HEK293 (cell line): ENCODE measurements at regions not wholly inside any gene's neighbourhood (a gene's known extent, or its start where the extent isn't known, plus 50 kb on each side); places are given as distances from the start of the nearest gene placed in this dataset.

Experiments used
- CTCF ChIA-PET: fragments of 350-600 bp; formaldehyde crosslinking; extraction: SDS; loops from one replicate; lab custom pipeline; 2021; ENCODE audit warnings: antibody characterized with exemption; lab: Yijun Ruan, JAX
- POLR2A ChIA-PET: fragments of 300-600 bp; formaldehyde crosslinking; extraction: SDS; loops from one replicate; lab custom pipeline; 2020; ENCODE audit warnings: antibody characterized with exemption, inconsistent platforms; lab: Yijun Ruan, JAX
- H3K27ac ChIP-seq: fragments of 200-500 bp; sonication (Bioruptor generic); 2 replicates; pipeline ENCODE4 v1.5.1; 2014; ENCODE audit warnings: low read depth, low read length, control low read depth, inconsistent platforms; ENCODE audit errors: extremely low read depth
- H3K36me3 ChIP-seq, 2 experiments: fragments of 200-500 bp in 1 of 2; sonication (Bioruptor generic) in 1 of 2; 1 replicate in 1 of 2; 2 replicates in 1 of 2; pipeline ENCODE4 v1.5.1; 2014 to 2017; ENCODE audit warnings: inconsistent platforms in 2 of 2, low read length in 2 of 2; ENCODE audit not compliant: control insufficient read depth in 2 of 2, insufficient read depth in 1 of 2
- H3K4me1 ChIP-seq: fragments of 200-500 bp; sonication (Bioruptor generic); 2 replicates; pipeline ENCODE4 v1.5.1; 2014; ENCODE audit warnings: mild to moderate bottlenecking, low read length, inconsistent platforms; ENCODE audit not compliant: control insufficient read depth, insufficient read depth
- H3K4me3 ChIP-seq: 2 replicates; pipeline ENCODE4 v1.5.1; 2011; ENCODE audit warnings: low read depth, mild to moderate bottlenecking, control low read depth, low read length, moderate library complexity
- H3K9me3 ChIP-seq: fragments of 200-500 bp; sonication (Bioruptor generic); 2 replicates; pipeline ENCODE4 v1.5.1; 2014; ENCODE audit warnings: low read depth, low read length, inconsistent platforms; ENCODE audit not compliant: control insufficient read depth, insufficient read depth
- BCL6B ChIP-seq: fragments of 450-650 bp; formaldehyde crosslinking; IDR thresholded peaks from 2 replicates; pipeline ENCODE4 v1.5.1; 2017; ENCODE audit warnings: missing biosample characterization, missing genetic modification characterization
- EGR2 ChIP-seq: fragments of 450-650 bp; formaldehyde crosslinking; IDR thresholded peaks from 2 replicates; pipeline ENCODE4 v1.5.1; 2016; ENCODE audit warnings: low read depth, missing biosample characterization, missing genetic modification characterization
- HOXA7 ChIP-seq: sonication (generic); formaldehyde crosslinking; IDR thresholded peaks from 2 replicates; pipeline ENCODE4 v1.8.1; 2022; ENCODE audit warnings: missing genetic modification reagents, borderline replicate concordance
- ZBTB1 ChIP-seq: fragments of 450-650 bp; formaldehyde crosslinking; IDR thresholded peaks from 2 replicates; pipeline ENCODE4 v1.5.1; 2016; ENCODE audit warnings: missing biosample characterization, missing genetic modification characterization
- ZBTB8A ChIP-seq: fragments of 450-650 bp; formaldehyde crosslinking; IDR thresholded peaks from 2 replicates; pipeline ENCODE4 v1.5.1; 2016; ENCODE audit warnings: missing biosample characterization, missing genetic modification characterization
- ZFHX2 ChIP-seq: fragments of 450-650 bp; formaldehyde crosslinking; conservative IDR thresholded peaks from 2 replicates; pipeline ENCODE4 v1.5.1; 2016; ENCODE audit warnings: missing biosample characterization, missing genetic modification characterization
- ZFP37 ChIP-seq: fragments of 450-650 bp; formaldehyde crosslinking; IDR thresholded peaks from 2 replicates; pipeline ENCODE4 v1.5.1; 2016; ENCODE audit warnings: missing biosample characterization, missing genetic modification characterization
- ZNF157 ChIP-seq: fragments of 450-650 bp; formaldehyde crosslinking; IDR thresholded peaks from 2 replicates; pipeline ENCODE4 v1.5.1; 2016; ENCODE audit warnings: missing biosample characterization, missing genetic modification characterization
- ZNF175 ChIP-seq: fragments of 450-650 bp; formaldehyde crosslinking; IDR thresholded peaks from 2 replicates; pipeline ENCODE4 v1.5.1; 2016; ENCODE audit warnings: missing biosample characterization, missing genetic modification characterization
- ZNF184 ChIP-seq: fragments of 450-650 bp; IDR thresholded peaks from 2 replicates; pipeline ENCODE4 v1.5.1; 2018; ENCODE audit warnings: missing biosample characterization, mild to moderate bottlenecking, missing genetic modification characterization
- ZNF223 ChIP-seq: fragments of 450-650 bp; formaldehyde crosslinking; IDR thresholded peaks from 2 replicates; pipeline ENCODE4 v1.5.1; 2016; ENCODE audit warnings: missing biosample characterization, missing genetic modification characterization
- ZNF239 ChIP-seq: fragments of 450-650 bp; formaldehyde crosslinking; IDR thresholded peaks from 2 replicates; pipeline ENCODE4 v1.5.1; 2016; ENCODE audit warnings: missing biosample characterization, missing genetic modification characterization
- ZNF248 ChIP-seq: fragments of 450-650 bp; formaldehyde crosslinking; IDR thresholded peaks from 2 replicates; pipeline ENCODE4 v1.5.1; 2017; ENCODE audit warnings: missing biosample characterization, missing genetic modification characterization
- ZNF292 ChIP-seq: fragments of 450-650 bp; formaldehyde crosslinking; IDR thresholded peaks from 2 replicates; pipeline ENCODE4 v1.5.1; 2016; ENCODE audit warnings: low read depth, missing biosample characterization, missing genetic modification characterization, borderline replicate concordance
- ZNF335 ChIP-seq: fragments of 450-650 bp; formaldehyde crosslinking; conservative IDR thresholded peaks from 2 replicates; pipeline ENCODE4 v1.5.1; 2016; ENCODE audit warnings: missing biosample characterization, missing genetic modification characterization
- ZNF391 ChIP-seq: fragments of 450-650 bp; formaldehyde crosslinking; IDR thresholded peaks from 2 replicates; pipeline ENCODE4 v1.5.1; 2016; ENCODE audit warnings: low read depth, missing biosample characterization, missing genetic modification characterization, borderline replicate concordance
- ZNF394 ChIP-seq: fragments of 450-650 bp; formaldehyde crosslinking; IDR thresholded peaks from 2 replicates; pipeline ENCODE4 v1.5.1; 2016; ENCODE audit warnings: missing biosample characterization, missing genetic modification characterization, mild to moderate bottlenecking, moderate library complexity, borderline replicate concordance
- ZNF423 ChIP-seq: fragments of 450-650 bp; formaldehyde crosslinking; IDR thresholded peaks from 2 replicates; pipeline ENCODE4 v1.5.1; 2016; ENCODE audit warnings: missing biosample characterization, missing genetic modification characterization
- ZNF426 ChIP-seq: fragments of 450-650 bp; formaldehyde crosslinking; IDR thresholded peaks from 2 replicates; pipeline ENCODE4 v1.5.1; 2017; ENCODE audit warnings: missing biosample characterization, missing genetic modification characterization, mild to moderate bottlenecking, inconsistent platforms, moderate library complexity
- ZNF433 ChIP-seq: fragments of 450-650 bp; formaldehyde crosslinking; IDR thresholded peaks from 2 replicates; pipeline ENCODE4 v1.5.1; 2016; ENCODE audit warnings: missing biosample characterization, missing genetic modification characterization, low read depth
- ZNF449 ChIP-seq: fragments of 450-650 bp; formaldehyde crosslinking; IDR thresholded peaks from 2 replicates; pipeline ENCODE4 v1.5.1; 2017; ENCODE audit warnings: missing biosample characterization, mild to moderate bottlenecking, missing genetic modification characterization, moderate library complexity
- ZNF530 ChIP-seq: fragments of 450-650 bp; formaldehyde crosslinking; IDR thresholded peaks from 2 replicates; pipeline ENCODE4 v1.5.1; 2016; ENCODE audit warnings: low read depth, missing biosample characterization, missing genetic modification characterization
- ZNF600 ChIP-seq: fragments of 450-650 bp; formaldehyde crosslinking; IDR thresholded peaks from 2 replicates; pipeline ENCODE4 v1.5.1; 2016; ENCODE audit warnings: missing biosample characterization, missing genetic modification characterization
- ZNF621 ChIP-seq: fragments of 450-650 bp; formaldehyde crosslinking; IDR thresholded peaks from 2 replicates; pipeline ENCODE4 v1.5.1; 2017; ENCODE audit warnings: missing biosample characterization, missing genetic modification characterization
- ZSCAN16 ChIP-seq: fragments of 450-650 bp; formaldehyde crosslinking; IDR thresholded peaks from 2 replicates; pipeline ENCODE4 v1.5.1; 2016; ENCODE audit warnings: missing biosample characterization, missing genetic modification characterization
- TF ChIP-seq, protein P1 (sequence below): fragments of 450-650 bp; formaldehyde crosslinking; IDR thresholded peaks from 2 replicates; pipeline ENCODE4 v1.5.1; 2016; ENCODE audit warnings: missing biosample characterization, missing genetic modification characterization
- TF ChIP-seq, protein P2 (sequence below): fragments of 450-650 bp; IDR thresholded peaks from 2 replicates; pipeline ENCODE4 v1.5.1; 2018; ENCODE audit warnings: missing biosample characterization, missing genetic modification characterization
- TF ChIP-seq, protein P3 (sequence below): fragments of 450-650 bp; formaldehyde crosslinking; IDR thresholded peaks from 2 replicates; pipeline ENCODE4 v1.5.1; 2016; ENCODE audit warnings: missing biosample characterization, missing genetic modification characterization

GRCh38 chr14:87824266-87824665, 168.7 kb downstream of the GALC start (continued):
- TF ChIP-seq, protein P1, sequence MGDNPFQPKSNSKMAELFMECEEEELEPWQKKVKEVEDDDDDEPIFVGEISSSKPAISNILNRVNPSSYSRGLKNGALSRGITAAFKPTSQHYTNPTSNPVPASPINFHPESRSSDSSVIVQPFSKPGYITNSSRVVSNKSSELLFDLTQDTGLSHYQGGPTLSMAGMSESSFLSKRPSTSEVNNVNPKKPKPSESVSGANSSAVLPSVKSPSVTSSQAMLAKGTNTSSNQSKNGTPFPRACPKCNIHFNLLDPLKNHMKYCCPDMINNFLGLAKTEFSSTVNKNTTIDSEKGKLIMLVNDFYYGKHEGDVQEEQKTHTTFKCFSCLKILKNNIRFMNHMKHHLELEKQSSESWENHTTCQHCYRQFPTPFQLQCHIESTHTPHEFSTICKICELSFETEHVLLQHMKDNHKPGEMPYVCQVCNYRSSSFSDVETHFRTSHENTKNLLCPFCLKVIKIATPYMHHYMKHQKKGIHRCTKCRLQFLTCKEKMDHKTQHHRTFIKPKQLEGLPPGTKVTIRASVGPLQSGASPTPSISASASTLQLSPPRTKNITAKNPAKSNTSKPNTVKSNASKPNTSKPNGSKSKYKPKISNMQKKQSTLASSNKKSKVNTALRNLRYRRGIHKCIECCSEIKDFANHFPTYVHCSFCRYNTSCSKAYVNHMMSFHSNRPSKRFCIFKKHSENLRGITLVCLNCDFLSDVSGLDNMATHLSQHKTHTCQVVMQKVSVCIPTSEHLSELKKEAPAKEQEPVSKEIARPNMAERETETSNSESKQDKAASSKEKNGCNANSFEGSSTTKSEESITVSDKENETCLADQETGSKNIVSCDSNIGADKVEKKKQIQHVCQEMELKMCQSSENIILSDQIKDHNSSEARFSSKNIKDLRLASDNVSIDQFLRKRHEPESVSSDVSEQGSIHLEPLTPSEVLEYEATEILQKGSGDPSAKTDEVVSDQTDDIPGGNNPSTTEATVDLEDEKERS (tag by site-specific recombination) = no peak
- no peak for TF ChIP-seq ZNF426
- TF ChIP-seq BCL6B (tag by site-specific recombination) = no peak
- TF ChIP-seq HOXA7 (CRISPR knock-in tag) = no peak
- no peak for TF ChIP-seq ZNF175 (tag by site-specific recombination)
- TF ChIP-seq ZNF600 (tag by site-specific recombination) = no peak

DNA sequence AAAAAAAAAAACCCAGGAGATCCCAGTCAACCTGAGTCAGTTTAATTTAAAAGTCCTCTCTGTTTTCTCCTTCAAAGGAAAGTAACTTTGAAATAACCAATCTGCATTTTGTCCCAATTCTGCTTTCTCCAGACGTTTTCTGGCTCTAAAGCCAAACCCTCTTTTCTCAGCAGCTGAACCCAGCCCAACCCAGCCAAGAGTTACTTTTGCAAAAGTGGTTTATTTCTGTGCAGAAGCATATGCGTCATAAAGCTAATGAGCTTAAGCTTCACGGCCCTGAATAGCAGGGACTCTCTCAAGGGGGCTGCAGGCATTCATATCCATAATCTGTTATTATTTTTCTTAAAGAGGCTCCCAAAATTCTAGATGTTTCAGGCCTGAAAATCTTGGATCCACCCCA, 176.6 kb downstream of the GALC start:
- Histone ChIP-seq H3K27ac (no peak overlapping the region), H3K4me3 (no peak overlapping the region), H3K36me3 (no peaks in the 10 kb centered on the region), H3K4me1 (no peaks in the 10 kb centered on the region), H3K9me3 (no peaks in the 10 kb centered on the region)
- ChIA-PET POLR2A (no interaction called here), CTCF (interaction anchor here (1.1 kb wide), 1 partner anchor 12 kb away, joined by 5 read pairs; no protein-coding TSS in a partner anchor)
- TF ChIP-seq ZBTB8A (no peak), HOXA7 (CRISPR knock-in tag) (no peak), ZNF157 (tag by site-specific recombination) (no peak), ZNF248 (no peak), ZNF292 (no peak), ZBTB1 (no peak), ZNF335 (tag by site-specific recombination) (no peak), ZNF223 (no peak), ZNF391 (tag by site-specific recombination) (no peak), ZFP37 (no peak), ZNF530 (no peak), ZNF449 (no peak)

- no peaks in the 10 kb centered on the region for H3K9me3 ChIP-seq
- TF ChIP-seq ZNF248 = no peak
- TF ChIP-seq ZFHX2 (tag by site-specific recombination) = no peak
- no peak for TF ChIP-seq ZNF184 (tag by site-specific recombination)
- TF ChIP-seq, protein P2, sequence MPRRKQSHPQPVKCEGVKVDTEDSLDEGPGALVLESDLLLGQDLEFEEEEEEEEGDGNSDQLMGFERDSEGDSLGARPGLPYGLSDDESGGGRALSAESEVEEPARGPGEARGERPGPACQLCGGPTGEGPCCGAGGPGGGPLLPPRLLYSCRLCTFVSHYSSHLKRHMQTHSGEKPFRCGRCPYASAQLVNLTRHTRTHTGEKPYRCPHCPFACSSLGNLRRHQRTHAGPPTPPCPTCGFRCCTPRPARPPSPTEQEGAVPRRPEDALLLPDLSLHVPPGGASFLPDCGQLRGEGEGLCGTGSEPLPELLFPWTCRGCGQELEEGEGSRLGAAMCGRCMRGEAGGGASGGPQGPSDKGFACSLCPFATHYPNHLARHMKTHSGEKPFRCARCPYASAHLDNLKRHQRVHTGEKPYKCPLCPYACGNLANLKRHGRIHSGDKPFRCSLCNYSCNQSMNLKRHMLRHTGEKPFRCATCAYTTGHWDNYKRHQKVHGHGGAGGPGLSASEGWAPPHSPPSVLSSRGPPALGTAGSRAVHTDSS (tag by site-specific recombination) = no peak
- no peak for TF ChIP-seq ZNF239 (tag by site-specific recombination)
- TF ChIP-seq ZNF394 (tag by site-specific recombination) = no peak
- no peak for TF ChIP-seq ZSCAN16 (tag by site-specific recombination)
- TF ChIP-seq ZNF621 (tag by site-specific recombination) = no peak
- TF ChIP-seq ZNF423 = no peak
- TF ChIP-seq, protein P3, sequence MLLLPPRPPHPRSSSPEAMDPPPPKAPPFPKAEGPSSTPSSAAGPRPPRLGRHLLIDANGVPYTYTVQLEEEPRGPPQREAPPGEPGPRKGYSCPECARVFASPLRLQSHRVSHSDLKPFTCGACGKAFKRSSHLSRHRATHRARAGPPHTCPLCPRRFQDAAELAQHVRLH (tag by site-specific recombination) = no peak
- TF ChIP-seq EGR2 = no peak
- no peak for TF ChIP-seq ZNF433 (tag by site-specific recombination)
- ChIA-PET POLR2A (no interaction called here), CTCF (interaction anchor here (1.9 kb wide), 1 partner anchor 10 kb away, joined by 16 read pairs; no protein-coding TSS in a partner anchor)
- H3K4me1 ChIP-seq = no peaks in the 10 kb centered on the region
- H3K36me3 ChIP-seq = no peaks in the 10 kb centered on the region
- no peak overlapping the region for H3K27ac ChIP-seq
- H3K4me3 ChIP-seq = no peak overlapping the region
Measured at GRCh38 chr14:87815121-87815520, 177.9 kb downstream of the GALC start.
